ENCODE measurements at regions not wholly inside any gene's neighbourhood (a gene's known extent, or its start where the extent isn't known, plus 50 kb on each side); places are given as distances from the start of the nearest gene placed in this dataset.

DNA sequence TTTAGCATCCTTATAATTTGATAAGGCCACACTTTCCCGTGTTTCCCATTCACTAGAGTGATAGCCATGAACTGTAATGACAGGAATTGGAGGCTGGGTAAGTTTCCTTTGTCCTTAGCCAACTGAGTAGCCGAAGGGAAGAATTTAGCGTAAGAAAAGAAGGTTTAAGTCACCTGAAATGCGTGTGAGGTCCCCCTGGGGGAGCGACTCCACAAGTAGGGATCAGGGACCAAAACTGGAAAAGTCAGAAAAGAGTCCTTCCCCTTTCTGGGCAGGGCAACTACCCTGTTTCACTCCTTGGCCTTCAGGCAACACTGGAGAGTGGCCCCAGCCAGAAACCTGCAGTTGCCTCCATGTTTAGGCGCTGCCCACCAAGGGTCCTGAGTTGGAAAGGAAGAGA is 81.6 kb upstream of the MED14 start:
- DNase-seq (ENCODE audit: low read depth) = no peak
- H3K4me3 ChIP-seq (ENCODE audit: low read length) = no peak overlapping the region
- TF ChIP-seq, protein P1, sequence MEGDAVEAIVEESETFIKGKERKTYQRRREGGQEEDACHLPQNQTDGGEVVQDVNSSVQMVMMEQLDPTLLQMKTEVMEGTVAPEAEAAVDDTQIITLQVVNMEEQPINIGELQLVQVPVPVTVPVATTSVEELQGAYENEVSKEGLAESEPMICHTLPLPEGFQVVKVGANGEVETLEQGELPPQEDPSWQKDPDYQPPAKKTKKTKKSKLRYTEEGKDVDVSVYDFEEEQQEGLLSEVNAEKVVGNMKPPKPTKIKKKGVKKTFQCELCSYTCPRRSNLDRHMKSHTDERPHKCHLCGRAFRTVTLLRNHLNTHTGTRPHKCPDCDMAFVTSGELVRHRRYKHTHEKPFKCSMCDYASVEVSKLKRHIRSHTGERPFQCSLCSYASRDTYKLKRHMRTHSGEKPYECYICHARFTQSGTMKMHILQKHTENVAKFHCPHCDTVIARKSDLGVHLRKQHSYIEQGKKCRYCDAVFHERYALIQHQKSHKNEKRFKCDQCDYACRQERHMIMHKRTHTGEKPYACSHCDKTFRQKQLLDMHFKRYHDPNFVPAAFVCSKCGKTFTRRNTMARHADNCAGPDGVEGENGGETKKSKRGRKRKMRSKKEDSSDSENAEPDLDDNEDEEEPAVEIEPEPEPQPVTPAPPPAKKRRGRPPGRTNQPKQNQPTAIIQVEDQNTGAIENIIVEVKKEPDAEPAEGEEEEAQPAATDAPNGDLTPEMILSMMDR (IDR thresholded peaks at IDR 0.05; ENCODE audit: insufficient read depth, low read depth, low read length, missing control alignments) = no peak

DNA sequence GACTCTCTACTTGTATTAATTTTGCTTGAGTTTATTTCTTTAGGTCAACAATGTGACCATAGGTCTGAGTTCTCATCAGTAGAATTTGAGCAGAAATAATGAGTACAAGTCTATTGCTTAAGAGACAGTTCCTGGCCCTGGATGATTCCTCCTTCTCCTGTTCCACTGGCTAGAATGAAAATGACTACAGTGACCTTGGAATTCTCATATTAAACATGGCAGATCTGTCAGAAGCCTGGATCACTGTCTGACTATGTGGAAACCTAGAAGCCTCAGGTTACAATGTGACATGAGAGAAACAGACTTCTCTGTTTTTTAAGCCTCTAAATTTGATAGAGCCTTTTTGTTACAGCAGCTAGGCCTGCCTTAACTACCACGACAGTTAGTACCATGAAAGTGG is 82.9 kb upstream of the MED14 start:
- H3K4me3 ChIP-seq (ENCODE audit: low read length) = no peak overlapping the region
- no peak for DNase-seq (ENCODE audit: low read depth)
- TF ChIP-seq, protein P1 (IDR thresholded peaks at IDR 0.05; ENCODE audit: insufficient read depth, low read depth, low read length, missing control alignments) = no peak

DNA sequence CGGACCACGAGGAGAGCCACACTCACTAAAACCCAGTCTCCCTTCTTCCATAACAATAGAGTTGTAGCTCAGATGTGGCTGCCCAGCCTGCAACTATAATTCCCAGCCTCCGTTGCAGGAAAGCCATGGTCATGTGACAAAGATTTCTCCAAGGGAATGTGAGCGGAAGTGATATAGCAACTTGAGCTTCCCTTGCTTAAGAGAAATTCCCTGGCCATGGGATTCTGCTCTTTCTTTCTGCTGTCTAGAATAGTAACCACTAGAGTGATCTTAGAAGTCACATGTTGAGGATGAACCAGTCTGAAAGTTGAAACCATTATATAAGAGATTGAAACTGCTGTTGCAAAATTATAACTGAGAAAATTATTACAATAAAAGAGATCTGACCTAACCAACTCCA is 86.4 kb upstream of the MED14 start:
- no peak overlapping the region for H3K4me3 ChIP-seq (ENCODE audit: low read length)
- TF ChIP-seq, protein P1 (IDR thresholded peaks at IDR 0.05; ENCODE audit: insufficient read depth, low read depth, low read length, missing control alignments) = no peak
- no peak for DNase-seq (ENCODE audit: low read depth)

DNA sequence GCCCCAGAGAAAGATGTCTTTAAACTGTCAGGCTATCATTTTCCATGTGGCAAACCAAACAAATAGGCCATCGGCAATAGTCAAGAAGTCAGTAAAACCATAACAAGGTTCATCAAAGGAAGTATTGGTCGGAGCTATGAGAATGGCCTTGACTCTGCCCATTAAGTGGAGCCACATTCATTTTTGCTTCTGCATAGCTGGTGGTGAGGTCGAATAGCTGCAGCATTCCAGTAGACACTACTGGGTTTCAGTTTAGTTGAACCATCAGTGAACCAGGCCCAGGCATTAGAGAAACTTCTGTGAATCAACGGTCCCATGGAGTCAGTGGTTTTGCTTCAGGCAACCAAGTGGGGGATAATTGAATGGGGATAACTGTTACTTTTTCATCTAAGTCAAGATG is 92.0 kb upstream of the MED14 start:
- no peak overlapping the region for H3K4me3 ChIP-seq (ENCODE audit: low read length)
- TF ChIP-seq, protein P1 (IDR thresholded peaks at IDR 0.05; ENCODE audit: insufficient read depth, low read depth, low read length, missing control alignments) = no peak
- no peak for DNase-seq (ENCODE audit: low read depth)

DNA sequence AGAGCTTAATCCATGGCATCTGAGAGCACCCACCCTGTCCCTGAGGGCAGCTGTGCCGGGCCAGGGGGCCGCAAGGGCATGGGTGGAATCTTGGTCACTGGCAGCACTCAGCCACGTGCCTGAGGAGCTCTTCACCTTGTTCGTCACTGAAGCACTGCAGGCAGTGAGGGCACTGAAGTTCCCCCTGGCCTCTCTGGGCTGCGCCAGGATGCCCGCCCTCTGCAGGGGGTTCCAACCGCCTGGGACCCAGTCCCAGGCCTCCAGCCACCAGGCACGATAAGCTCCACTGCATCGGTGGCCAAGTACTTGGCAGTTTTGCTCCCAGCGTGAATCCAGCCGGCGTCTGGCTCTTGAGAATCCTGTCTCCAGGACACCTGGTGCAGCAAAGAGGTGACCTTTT is 96.4 kb upstream of the MED14 start:
- DNase-seq (ENCODE audit: low read depth) = no peak
- no peak overlapping the region for H3K4me3 ChIP-seq (ENCODE audit: low read length)
- TF ChIP-seq, protein P1 (IDR thresholded peaks at IDR 0.05; ENCODE audit: insufficient read depth, low read depth, low read length, missing control alignments) = no peak

DNA sequence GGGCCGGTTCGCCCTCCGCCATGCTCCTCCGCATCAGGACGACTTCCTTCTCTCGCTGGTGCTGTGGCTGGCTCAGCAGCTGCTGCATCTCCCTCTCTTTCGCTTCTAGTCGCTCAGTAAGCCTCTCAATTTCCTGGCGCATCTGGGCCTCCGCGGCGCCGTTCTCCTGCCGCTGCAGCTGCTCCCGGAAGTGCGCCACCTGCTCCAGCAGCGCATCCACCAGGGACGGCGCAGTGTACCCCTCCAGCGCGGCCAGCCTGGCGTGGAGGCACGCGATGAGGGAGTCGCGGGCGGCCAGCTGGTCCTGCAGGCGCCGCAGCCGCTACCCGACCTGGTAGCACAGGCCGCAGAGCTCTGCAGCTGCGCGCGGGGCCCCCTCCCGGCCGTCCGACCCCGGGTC is 97.4 kb upstream of the MED14 start:
- TF ChIP-seq, protein P1 (IDR thresholded peaks at IDR 0.05; ENCODE audit: insufficient read depth, low read depth, low read length, missing control alignments) = no peak
- no peak for DNase-seq (ENCODE audit: low read depth)
- H3K4me3 ChIP-seq (ENCODE audit: low read length) = no peak overlapping the region

DNA sequence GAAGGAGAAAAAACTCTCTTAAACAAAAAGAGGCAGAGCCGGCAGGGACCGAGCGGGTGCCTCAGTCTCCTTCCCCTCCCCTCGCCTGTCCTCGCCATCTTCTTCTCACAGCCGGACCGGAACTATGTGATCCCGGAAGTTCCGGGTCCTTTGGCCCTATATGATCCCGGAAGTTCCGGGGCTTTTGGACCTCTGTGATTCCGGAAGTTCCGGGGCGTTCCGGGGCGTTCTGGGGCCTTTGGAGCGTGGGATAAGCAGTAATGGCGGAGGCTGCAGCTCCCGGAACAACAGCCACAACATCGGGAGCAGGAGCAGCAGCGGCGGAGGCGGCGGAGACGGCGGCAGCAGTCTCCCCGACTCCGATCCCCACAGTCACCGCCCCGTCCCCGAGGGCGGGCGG is 98.9 kb upstream of the MED14 start:
- no peak for DNase-seq (ENCODE audit: low read depth)
- TF ChIP-seq, protein P1 (IDR thresholded peaks at IDR 0.05; ENCODE audit: insufficient read depth, low read depth, low read length, missing control alignments) = no peak
- no peak overlapping the region for H3K4me3 ChIP-seq (ENCODE audit: low read length)
